ENCODE measurements at regions not wholly inside any gene's neighbourhood (a gene's known extent, or its start where the extent isn't known, plus 50 kb on each side); places are given as distances from the start of the nearest gene placed in this dataset.

DNA sequence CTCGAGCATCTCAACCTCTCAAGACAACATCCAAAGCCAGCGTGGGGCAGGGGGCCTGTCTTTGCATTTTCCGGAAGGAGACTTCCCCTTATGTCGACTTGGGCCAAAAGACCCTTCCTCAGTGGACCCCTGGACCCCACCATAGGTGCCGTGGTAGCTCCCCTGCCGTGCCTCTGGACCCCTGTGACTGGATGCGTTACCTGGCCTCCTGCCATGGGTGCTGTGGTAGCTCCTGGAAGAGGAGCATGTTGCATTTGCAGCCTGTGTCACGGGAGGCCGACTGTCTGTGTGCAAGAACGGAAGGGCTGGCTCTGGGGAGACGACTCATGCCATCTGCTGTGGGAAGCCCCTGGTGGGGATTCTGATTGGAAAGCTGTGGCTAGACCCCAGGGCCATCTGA, 130.1 kb downstream of the FOXL1 start:
- TF ChIP-seq EZH2 (IDR thresholded peaks at IDR 0.05; ENCODE audit: insufficient read depth, poor library complexity, severe bottlenecking): no peak
- TF ChIP-seq EZH2phosphoT487 (IDR thresholded peaks at IDR 0.05; ENCODE audit: insufficient read depth, low read depth): no peak

Data from GM23248 (cell line).